GM18873 (cell line): ENCODE measurements at regions not wholly inside any gene's neighbourhood (a gene's known extent, or its start where the extent isn't known, plus 50 kb on each side); places are given as distances from the start of the nearest gene placed in this dataset.

Source experiments
- ATAC-seq: cut with Tn5 transposase; IDR thresholded peaks from one replicate; pipeline ENCODE4 v1.9.1; 2021; ENCODE audit warnings: mild to moderate bottlenecking, moderate library complexity, moderate number of reproducible peaks; ENCODE audit not compliant: unreplicated experiment, low FRiP score

DNA sequence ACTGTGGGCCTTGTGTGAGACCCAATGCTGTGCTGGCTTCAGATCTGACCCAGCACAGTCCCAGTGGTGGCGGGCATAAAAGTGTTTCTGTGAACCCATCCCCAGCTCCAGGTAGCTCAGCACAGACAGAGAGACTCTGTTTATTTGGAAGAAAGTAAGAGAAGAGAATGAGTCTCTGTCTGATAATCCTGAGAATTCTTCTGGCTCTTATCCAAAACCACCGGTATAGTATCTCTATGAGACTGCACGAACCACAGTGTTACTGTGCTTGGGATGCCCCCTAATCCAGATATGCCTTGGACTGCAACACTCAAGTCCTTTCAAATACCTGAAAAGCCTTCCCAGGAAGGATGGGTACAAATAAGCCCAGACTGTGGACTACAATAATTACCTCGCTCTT lies 1660.8 kb upstream of the ACO1 start:
- no peak for ATAC-seq

DNA sequence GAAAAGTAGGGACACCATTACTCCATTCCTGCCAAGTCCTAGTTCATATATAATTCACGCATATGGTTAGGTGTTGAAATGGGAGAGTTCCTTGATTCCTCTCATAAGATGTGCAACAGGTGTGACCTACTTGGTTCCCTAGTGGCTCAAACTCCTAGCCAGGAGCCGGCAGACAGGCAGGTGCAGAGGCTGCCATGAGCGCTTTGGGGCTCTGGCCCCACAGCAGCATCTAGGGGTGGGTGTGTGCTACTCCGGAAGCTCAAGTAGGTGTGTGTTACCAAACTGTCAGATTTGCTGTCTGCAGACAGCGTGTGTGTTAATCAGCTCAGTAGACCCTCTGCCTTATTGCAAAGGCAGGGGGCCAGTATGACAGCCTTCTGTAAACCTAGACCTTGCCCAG lies 1652.4 kb upstream of the ACO1 start:
- ATAC-seq, result no peak

DNA sequence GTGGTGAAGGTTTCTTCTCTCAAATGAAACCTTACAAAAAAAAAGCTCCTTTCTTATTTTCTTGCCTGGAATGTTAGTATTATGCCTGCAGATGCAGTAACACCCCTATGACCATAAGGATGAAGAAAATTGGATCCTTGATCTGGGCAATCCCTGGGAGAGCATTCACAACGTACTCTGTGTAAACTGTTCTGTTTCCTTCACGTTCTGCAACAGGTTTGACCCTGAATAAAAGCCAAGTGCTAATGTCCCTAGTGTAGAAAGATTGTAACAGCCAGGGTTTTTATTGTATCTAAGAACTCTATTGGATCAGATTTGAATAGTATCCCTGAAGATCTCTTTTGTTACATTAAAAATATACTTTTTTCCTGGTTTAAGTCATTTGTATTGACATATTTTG lies 1639.6 kb upstream of the ACO1 start:
- ATAC-seq, result no peak

DNA sequence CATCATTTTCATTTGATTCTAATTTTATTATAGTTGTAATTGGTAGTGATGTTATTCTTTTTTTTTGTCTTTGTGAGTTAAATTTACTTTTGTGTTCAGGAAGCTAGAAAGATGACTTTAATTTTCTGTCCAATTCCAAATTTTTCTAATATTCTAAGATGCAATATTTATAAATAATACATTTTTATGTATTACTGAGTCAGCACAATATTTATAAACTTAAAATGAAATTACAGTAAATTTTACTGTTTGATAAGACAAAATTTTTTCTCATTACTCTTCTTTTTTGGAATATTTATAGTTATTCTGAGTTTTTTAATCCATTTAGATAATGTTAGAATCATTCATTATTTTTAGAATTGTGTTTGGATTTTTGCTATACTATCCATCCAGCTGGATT lies 1637.9 kb upstream of the ACO1 start:
- no peak for ATAC-seq

DNA sequence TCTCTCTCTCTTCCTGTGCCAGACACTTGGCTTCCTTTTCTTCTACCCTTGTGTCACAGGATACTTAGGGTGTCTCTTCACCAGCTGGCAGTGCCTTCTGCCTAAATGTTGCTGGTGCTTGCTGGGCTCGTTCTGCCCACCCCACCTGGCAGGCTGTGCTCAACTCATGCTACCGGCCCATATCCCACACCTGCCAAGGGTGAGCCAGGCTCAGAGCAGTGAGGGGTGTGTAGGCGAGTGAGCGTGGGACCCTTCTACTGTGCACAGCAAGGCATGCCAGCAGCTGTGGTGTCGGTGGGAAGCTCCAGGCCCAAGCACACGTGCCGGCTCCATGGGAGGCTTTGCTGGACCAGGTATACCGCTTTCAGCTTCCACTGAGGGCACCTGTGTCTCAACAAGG lies 1626.7 kb upstream of the ACO1 start:
- no peak for ATAC-seq

DNA sequence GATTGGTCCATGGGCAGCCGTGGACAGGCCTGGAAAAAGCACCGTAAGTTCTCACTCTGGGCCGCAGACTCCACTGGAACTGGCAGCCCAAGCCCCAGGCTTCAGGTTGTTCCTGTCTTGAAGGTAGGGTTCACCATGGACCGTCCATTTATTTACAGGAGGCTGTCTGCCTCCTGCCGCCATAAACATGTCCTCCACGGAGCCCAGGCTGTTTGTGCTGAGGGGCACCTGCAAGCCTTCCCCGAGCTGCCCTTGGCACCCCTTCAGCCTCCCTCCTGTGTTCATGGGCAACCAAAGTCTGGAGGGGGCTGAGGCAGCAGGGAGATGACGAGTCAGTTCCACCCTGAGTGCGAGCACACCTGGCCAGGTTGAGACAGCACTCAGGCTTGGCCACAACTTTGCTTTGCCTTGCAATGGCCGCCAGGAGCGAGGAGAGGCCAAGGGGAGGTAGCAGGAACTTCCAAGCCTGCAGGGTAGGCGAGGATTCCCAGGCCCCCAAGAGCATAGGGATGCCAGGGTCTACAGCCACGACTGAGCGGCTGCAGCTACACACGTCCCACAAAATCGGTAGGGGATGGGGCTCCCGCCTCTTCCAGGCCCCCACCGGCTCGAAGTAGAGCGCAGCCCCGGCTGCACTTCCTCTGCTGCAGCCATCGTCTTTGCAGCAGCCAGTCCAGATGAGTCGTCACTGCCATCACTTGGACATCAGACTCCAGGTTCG lies 1625.6 kb upstream of the ACO1 start:
- no peak for ATAC-seq

DNA sequence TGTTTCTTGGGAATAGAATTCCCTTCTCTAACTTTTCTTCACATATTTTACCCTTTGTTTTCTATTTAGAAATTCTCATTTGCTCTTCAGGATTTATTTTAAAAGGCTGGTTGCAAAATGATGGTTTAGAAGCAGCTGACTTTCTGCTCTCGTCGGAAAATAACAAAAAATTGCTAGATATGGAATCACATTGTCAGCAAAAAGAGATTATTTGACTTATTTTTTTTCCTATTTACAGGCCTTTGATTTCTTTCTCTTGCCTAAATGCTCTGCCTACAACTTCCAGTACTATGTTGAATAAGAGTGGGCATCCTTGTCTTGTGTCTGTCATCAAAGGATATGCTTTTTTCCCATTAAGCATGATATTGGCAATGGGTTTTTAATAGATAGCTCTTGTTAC lies 1619.1 kb upstream of the ACO1 start:
- no peak for ATAC-seq

DNA sequence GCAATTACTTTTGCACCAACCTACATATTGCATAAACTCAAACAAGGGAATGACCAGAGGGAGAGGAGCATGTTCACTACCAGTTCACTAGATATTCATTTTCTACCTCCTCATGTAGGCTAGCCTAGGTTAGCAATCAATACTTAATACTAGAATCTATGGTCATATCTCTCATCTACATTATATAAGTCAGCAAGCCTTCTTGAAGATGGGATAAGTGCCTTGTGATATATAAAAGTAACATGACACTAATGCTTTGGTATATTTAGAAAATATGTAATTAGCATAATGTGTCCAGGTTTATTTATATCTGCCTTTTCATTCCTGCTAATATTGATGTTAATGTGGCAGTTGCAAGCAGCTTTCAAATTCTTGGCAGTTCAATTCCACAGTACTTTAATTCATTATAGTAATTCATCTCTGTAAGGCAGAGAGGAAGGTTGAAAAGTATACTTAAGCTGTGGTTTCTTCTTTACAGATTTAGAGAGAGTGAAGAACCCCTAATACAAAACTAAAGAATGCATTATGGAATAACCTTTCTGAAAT lies 1613.2 kb upstream of the ACO1 start:
- ATAC-seq, result no peak

DNA sequence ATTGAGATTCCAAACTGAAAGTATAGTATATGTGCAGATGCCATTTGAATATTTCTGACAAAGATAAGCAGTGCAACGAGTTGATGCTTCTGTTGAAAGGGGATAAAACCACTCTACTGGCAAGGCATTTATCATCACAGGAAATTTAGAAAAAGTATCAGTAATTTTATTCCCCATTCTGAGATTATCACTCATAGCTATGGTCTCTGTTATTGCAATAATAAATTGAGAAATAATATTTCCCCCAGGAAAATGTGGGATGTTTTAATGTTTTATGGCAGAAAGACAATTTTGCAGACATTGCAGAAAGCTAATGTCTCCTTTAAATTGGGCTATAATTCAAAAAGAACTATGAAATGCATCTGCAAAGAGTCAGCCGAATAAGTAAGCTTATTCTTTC lies 1612.7 kb upstream of the ACO1 start:
- ATAC-seq, result no peak

DNA sequence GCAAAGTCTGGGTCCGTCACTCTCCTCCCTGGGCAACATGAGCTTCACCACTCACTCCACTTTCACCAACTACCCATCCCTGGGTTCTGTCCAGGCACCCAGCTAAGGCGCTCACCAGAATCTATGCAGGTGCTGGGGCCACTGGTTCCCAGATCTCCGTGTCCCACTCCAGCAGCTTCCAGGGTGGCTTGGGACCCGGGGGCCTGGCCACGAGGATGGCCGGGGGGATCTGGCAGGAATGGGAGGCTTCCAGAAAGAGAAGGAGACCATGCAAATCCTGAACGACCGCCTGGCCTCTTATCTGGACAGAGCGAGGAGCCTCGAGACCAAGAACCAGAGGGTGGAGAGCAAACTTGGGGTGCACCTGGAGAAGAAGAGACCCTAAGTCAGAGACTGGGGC lies 1611.0 kb upstream of the ACO1 start:
- ATAC-seq, result no peak

DNA sequence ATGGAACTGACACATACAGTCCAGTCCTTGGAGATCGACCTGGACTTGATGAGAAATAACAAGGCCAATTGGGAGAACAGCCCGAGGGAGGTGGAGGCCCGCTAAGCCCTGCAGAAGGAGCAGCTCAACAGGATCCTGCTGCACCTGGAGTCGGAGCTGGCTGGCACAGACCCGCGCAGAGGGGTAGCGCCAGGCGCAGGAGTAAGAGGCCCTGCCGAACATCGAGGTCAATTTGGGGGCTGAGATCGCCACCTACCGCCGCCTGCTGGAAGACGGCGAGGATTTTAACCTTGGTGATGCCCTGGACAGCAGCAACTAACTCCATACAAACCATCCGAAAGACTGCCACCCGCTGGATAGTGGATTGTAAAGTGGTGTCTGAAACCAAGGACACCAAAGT lies 1610.1 kb upstream of the ACO1 start:
- ATAC-seq, result no peak

DNA sequence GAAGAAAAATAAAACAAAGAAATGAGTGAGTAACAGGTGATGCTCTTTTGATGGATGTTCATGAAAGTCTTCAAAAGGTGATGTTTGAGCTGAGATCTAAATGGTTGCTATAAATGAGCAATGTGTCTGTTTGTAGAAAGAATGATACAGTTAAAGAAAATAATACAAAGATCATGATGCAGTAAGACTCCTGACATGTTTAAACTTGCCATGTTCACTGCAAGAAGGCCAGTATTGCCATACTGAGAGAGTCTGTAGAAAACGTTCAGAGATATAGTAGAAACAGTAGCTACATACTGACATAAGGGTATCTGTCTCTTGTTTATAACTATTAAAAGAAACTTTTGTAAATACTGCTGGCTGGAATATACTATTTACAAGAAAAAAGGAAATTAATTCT lies 1609.2 kb upstream of the ACO1 start:
- ATAC-seq, result no peak

DNA sequence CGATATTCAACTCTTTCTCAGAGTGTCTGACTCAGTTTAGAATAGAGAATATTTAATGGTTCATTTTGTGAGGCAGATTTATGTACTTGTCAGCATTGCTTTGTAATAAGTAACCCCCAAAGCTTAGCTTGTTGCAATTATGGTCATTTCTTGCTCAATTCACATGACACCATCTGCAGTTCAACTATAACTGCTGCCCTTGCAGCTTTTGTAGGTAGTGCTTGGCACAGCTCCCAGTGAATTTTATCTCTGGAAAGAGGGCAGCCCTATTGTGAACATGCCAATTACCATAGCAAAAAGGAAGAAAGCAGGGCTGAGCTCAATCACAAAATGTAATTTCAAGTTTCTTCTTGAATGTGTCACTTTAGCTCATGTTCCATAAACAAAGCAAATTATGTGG lies 1587.7 kb upstream of the ACO1 start:
- no peak for ATAC-seq

DNA sequence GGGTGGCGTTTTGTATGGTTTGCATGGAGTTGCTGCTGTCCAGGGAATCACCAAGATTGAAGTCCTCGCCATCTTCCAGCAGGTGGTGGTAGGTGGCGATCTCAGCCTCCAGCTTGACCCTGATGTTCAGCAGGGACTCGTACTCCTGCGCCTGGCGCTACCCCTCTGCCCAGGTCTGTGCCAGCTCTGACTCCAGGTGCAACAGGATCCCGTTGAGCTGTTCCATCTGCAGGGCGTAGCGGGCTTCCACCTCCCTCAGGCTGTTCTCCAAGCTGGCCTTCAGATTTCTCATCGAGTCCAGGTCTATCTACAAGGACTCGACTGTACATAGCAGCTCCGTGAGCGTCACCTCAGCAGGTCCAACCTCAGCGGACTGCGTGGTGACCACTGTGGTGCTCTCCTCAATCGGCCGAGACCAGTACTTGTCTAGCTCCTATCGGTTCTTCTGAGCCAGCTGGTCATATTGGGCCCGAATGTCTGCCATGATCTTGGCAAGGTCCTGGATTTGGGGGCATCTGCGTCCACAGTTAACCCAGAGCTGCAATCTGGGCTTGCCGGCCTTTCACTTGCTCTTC lies 1584.8 kb upstream of the ACO1 start:
- ATAC-seq, result no peak

DNA sequence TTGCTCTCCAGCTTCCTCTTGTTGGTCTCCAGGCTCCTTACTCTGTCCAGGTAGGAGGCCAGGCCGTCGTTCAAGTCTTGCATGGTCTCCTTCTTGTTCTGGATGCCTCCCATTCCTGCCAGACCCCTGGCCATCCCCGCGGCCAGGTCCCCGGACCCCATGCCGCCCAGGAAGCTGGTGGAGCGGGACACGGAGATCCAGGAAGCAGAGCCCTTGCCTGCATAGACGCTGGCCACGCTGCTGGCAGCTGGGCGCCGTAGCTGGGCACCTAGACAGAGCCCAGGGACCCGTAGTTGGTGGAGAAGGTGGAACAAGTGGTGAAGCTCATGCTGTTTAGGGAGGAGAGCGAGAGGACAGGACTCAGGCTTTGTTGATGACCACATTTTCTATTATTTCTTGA lies 1584.0 kb upstream of the ACO1 start:
- ATAC-seq, result no peak

DNA sequence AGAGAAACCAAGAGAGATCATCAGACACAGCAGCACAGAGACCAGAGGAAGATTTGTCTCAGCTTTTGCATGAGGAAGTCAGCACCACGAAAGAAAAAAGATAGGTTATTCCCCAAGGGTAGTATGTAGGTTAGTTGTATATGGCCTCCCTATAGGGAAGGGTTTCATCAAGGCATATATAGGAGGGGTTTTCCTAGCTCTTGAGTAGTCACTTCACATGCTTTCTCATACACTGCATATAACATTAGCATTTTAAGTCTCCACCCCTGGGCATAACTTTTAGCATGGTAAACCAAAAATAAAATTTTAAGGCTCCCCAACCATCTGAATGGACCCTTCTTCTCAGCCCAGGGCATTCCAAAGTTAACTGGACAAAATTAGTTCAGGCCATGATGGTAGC lies 1571.6 kb upstream of the ACO1 start:
- no peak for ATAC-seq

DNA sequence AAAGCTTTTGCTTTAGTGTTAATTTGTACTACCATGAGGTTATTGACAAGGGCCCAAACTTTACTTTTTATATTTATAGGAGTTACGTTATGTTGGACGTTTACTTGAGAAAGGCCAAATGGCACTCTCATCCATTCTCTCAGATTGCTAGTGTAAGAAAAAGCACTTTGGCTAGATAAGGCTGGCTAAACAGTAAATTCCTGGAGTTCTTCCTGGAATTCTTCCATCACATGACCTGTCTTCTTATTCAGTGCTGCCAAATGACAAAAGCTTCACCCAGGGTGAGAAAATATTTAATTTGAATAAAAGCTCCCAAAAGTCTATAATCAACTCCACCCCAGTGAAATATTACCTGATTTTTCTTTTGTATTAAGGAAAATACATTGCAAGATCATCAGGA lies 1568.9 kb upstream of the ACO1 start:
- no peak for ATAC-seq

DNA sequence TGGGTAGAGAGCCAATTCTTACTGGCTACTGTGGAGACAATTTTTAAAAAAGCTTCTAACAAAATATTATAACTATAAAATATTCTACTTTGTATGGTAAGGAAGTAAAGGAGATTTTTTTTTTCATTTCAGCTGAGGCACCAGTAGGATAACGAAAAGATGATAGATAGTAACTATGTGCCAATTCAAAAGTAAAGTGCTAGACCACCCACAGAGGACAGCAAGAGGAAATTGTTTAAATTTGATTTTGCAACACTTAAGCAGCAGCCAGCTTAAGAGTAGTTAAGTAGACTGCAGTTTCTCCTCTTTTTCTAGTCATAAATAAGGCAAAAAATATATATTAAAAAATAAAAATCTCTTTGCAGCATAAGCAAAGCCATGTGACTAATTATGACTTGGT lies 1539.3 kb upstream of the ACO1 start:
- ATAC-seq, result no peak

DNA sequence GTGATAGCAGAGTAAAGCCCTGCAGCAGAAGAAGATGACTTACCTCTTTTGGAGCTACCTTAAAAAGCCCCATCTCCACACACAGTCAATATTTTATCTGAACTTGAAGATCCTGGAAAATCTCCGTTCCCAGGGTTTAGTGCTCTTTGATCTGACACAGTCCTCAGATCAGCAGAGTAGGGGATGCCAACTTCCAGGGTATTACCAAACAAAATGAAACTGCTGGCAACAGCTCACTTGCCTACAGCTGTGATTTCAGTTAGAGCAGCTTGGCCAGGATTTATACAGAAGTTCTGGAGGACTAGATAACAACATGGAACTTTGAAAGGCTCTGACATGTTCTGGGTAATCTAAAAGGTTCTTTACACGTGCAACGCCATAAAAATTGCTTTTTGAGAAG lies 1537.8 kb upstream of the ACO1 start:
- ATAC-seq, result no peak

DNA sequence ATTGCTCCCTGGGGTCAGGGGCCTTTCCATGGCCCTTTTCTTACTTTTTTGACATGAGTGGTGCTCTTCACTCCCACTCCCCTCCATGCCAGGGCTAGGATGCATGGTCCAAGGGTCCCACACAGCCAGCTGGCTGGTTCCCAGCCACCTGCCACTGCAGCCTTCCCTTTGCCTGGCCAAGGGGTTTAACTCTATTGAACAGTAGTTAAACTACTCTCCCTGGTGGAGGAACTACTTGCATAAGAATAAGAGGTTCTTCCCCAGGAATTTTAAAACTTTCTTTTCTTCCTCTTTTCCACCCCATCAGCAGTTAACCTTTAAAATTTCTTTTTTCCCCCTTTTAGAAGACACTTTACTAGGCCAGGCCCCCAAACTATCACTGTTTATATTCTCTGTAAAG lies 1532.8 kb upstream of the ACO1 start:
- ATAC-seq, result no peak

DNA sequence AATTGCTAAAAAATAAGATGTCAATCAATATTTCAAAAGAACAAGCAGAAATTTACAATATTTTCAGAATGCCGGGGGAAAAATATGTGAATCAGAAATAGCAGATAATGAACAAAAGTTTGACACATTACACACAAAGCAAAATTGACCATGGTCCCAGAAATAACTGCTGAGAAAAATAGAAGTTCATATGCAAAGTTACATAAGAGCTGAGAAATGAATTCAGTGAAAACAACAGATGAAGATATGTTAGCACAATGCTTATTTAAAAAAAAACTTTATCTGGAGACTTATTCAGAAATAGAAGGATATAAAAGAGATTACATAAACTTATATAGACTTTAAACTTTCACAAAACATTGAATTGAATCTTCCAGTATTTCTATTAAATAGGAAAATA lies 1483.7 kb upstream of the ACO1 start:
- ATAC-seq, result no peak

DNA sequence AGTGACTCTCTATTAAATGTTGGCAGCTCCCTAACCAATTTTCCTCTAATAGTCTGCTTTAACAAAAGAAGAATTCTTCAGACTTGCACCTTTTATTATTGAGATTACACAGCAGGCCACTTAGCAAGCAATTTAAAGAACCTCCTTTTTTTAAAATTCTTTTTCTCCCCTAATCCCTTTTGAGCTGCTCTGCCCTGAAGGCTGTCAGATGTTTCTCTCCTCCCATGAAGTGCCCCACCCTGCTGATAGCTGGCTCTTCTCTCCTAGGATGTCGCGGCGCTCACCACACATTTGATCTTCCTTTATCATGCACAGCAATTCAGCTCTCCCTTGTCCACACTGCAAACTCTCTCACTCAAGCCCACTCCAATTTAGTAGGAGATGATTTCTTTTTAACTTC lies 1471.1 kb upstream of the ACO1 start:
- no peak for ATAC-seq
